ELF-1 (cell line): ENCODE measurements at regions not wholly inside any gene's neighbourhood (a gene's known extent, or its start where the extent isn't known, plus 50 kb on each side); places are given as distances from the start of the nearest gene placed in this dataset.
A peak's percentile ranks its signal among the peaks of the same experiment; 100 is the strongest.

Experiments
- DNase-seq: peaks from one replicate; pipeline ENCODE4 v3.0.0-alpha.2; 2016; ENCODE audit warnings: low read depth, low spot score

- DNase-seq: peak; percentile 47
Measured at GRCh38 chr2:513981-514706, 163.1 kb downstream of the TMEM18 start.

- DNase-seq: no peak
Measured at GRCh38 chr2:510839-511238, 166.4 kb downstream of the TMEM18 start.

- no peak for DNase-seq
Measured at GRCh38 chr2:509888-510287, 167.3 kb downstream of the TMEM18 start.

GRCh38 chr2:508121-508520 is 169.1 kb downstream of the TMEM18 start:
- DNase-seq: no peak

GRCh38 chr2:506866-507265 is 170.3 kb downstream of the TMEM18 start:
- no peak for DNase-seq

GRCh38 chr2:506451-506850 is 170.8 kb downstream of the TMEM18 start:
- DNase-seq: no peak

- DNase-seq: no peak
Measured at GRCh38 chr2:505941-506340, 171.3 kb downstream of the TMEM18 start.

- no peak for DNase-seq
Measured at GRCh38 chr2:503288-503999, 173.8 kb downstream of the TMEM18 start.

- no peak for DNase-seq
Measured at GRCh38 chr2:502831-503230, 174.4 kb downstream of the TMEM18 start.

GRCh38 chr2:501667-502066 is 175.5 kb downstream of the TMEM18 start:
- no peak for DNase-seq

GRCh38 chr2:501130-501529 is 176.1 kb downstream of the TMEM18 start:
- DNase-seq: peak; percentile 40

GRCh38 chr2:499726-500125 is 177.5 kb downstream of the TMEM18 start:
- DNase-seq: no peak

- no peak for DNase-seq
Measured at GRCh38 chr2:498493-499178, 178.6 kb downstream of the TMEM18 start.

GRCh38 chr2:497770-498492 is 179.3 kb downstream of the TMEM18 start:
- no peak for DNase-seq

- no peak for DNase-seq
Measured at GRCh38 chr2:496729-497128, 180.5 kb downstream of the TMEM18 start.

- DNase-seq: no peak
Measured at GRCh38 chr2:495745-496275, 181.4 kb downstream of the TMEM18 start.

GRCh38 chr2:494853-495252 is 182.4 kb downstream of the TMEM18 start:
- DNase-seq: no peak

GRCh38 chr2:493228-493627 is 184.0 kb downstream of the TMEM18 start:
- no peak for DNase-seq

- no peak for DNase-seq
Measured at GRCh38 chr2:492178-492577, 185.0 kb downstream of the TMEM18 start.

GRCh38 chr2:489838-490237 is 187.4 kb downstream of the TMEM18 start:
- DNase-seq: no peak

GRCh38 chr2:489084-489483 is 188.1 kb downstream of the TMEM18 start:
- no peak for DNase-seq
